SK-N-SH treated with all-trans-retinoic acid at 6 μM for 48 hours (cell line): ENCODE measurements at regions not wholly inside any gene's neighbourhood (a gene's known extent, or its start where the extent isn't known, plus 50 kb on each side); places are given as distances from the start of the nearest gene placed in this dataset.

Experiments used
- ATAC-seq: fragments of 200-7000 bp; cut with Tn5 transposase; 3 replicates; pipeline ENCODE4 v1.9.1; 2020; ENCODE audit warnings: mild to moderate bottlenecking, moderate library complexity
- ARNTL ChIP-seq: fragments of 450-650 bp; formaldehyde crosslinking; IDR thresholded peaks from 2 replicates; pipeline ENCODE4 v1.5.0; 2020; ENCODE audit warnings: low read depth, mild to moderate bottlenecking, moderate library complexity, borderline replicate concordance
- BACH2 ChIP-seq: fragments of 250-450 bp; sonication (Bioruptor Pico); IDR thresholded peaks from 2 replicates; pipeline ENCODE4 v1.9.0; 2021; ENCODE audit warnings: mild to moderate bottlenecking, borderline replicate concordance
- CSDC2 ChIP-seq: fragments of 250-450 bp; sonication (Bioruptor Pico); IDR thresholded peaks from 2 replicates; pipeline ENCODE4 v1.5.0; 2020; ENCODE audit warnings: mild to moderate bottlenecking, moderate library complexity
- ESRRG ChIP-seq: fragments of 250-450 bp; sonication (Bioruptor Pico); IDR thresholded peaks from 2 replicates; pipeline ENCODE4 v1.6.1; 2021; ENCODE audit warnings: mild to moderate bottlenecking
- GLIS3 ChIP-seq: fragments of 250-450 bp; sonication (Bioruptor Pico); IDR thresholded peaks from 2 replicates; pipeline ENCODE4 v1.5.0; 2020; ENCODE audit warnings: mild to moderate bottlenecking, moderate library complexity
- ISL1 ChIP-seq: fragments of 250-450 bp; sonication (Bioruptor Pico); IDR thresholded peaks from 2 replicates; pipeline ENCODE4 v2.1.2; 2022; ENCODE audit warnings: mild to moderate bottlenecking, moderate library complexity
- OSR1 ChIP-seq: fragments of 250-450 bp; sonication (Bioruptor Pico); IDR thresholded peaks from 2 replicates; pipeline ENCODE4 v1.8.0; 2022; ENCODE audit warnings: moderate library complexity, mild to moderate bottlenecking, inconsistent platforms
- PPARA ChIP-seq: fragments of 250-450 bp; sonication (Bioruptor Pico); IDR thresholded peaks from 2 replicates; pipeline ENCODE4 v1.5.0; 2020; ENCODE audit warnings: mild to moderate bottlenecking, borderline replicate concordance
- RARB ChIP-seq: fragments of 250-450 bp; sonication (Bioruptor Pico); IDR thresholded peaks from 2 replicates; pipeline ENCODE4 v1.8.0; 2021; ENCODE audit warnings: mild to moderate bottlenecking, moderate library complexity
- SNAI2 ChIP-seq: fragments of 250-450 bp; sonication (Bioruptor Pico); IDR thresholded peaks from 2 replicates; pipeline ENCODE4 v1.5.0; 2020; ENCODE audit warnings: mild to moderate bottlenecking, moderate library complexity
- TCF4 ChIP-seq: fragments of 250-450 bp; sonication (Bioruptor Pico); IDR thresholded peaks from 2 replicates; pipeline ENCODE4 v1.8.0; 2021; ENCODE audit warnings: mild to moderate bottlenecking, moderate library complexity, borderline replicate concordance
- TOX ChIP-seq: fragments of 250-450 bp; sonication (Bioruptor Pico); IDR thresholded peaks from 2 replicates; pipeline ENCODE4 v1.8.0; 2021; ENCODE audit warnings: mild to moderate bottlenecking, moderate library complexity, borderline replicate concordance
- ZC3H10 ChIP-seq: fragments of 250-450 bp; sonication (Bioruptor Pico); IDR thresholded peaks from 2 replicates; pipeline ENCODE4 v1.5.1; 2021; ENCODE audit warnings: mild to moderate bottlenecking, moderate library complexity
- ZFP3 ChIP-seq: fragments of 250-450 bp; sonication (Bioruptor Pico); IDR thresholded peaks from 2 replicates; pipeline ENCODE4 v1.5.0; 2020; ENCODE audit warnings: mild to moderate bottlenecking, moderate library complexity
- ZFP30 ChIP-seq: fragments of 450-650 bp; formaldehyde crosslinking; IDR thresholded peaks from 2 replicates; pipeline ENCODE4 v1.5.0; 2022; ENCODE audit warnings: mild to moderate bottlenecking, moderate library complexity
- ZNF565 ChIP-seq: fragments of 450-650 bp; formaldehyde crosslinking; conservative IDR thresholded peaks from 2 replicates; pipeline ENCODE4 v1.5.0; 2020; ENCODE audit warnings: low read depth, mild to moderate bottlenecking, moderate library complexity
- ZNF70 ChIP-seq: fragments of 450-650 bp; formaldehyde crosslinking; IDR thresholded peaks from 2 replicates; pipeline ENCODE4 v1.5.0; 2020; ENCODE audit warnings: mild to moderate bottlenecking, moderate library complexity
- ZNF8 ChIP-seq: fragments of 450-650 bp; formaldehyde crosslinking; IDR thresholded peaks from 2 replicates; pipeline ENCODE4 v1.5.0; 2020; ENCODE audit warnings: mild to moderate bottlenecking, moderate library complexity
- TF ChIP-seq, protein P1 (sequence below): fragments of 250-450 bp; sonication (Bioruptor Pico); IDR thresholded peaks from 2 replicates; pipeline ENCODE4 v1.8.0; 2021; ENCODE audit warnings: low read depth, mild to moderate bottlenecking, moderate library complexity, borderline replicate concordance
- TF ChIP-seq, protein P2 (sequence below): fragments of 250-450 bp; sonication (Bioruptor Pico); IDR thresholded peaks from 2 replicates; pipeline ENCODE4 v1.5.1; 2020; ENCODE audit warnings: low read depth, mild to moderate bottlenecking, moderate library complexity
- TF ChIP-seq, protein P3 (sequence below): fragments of 250-450 bp; sonication (Bioruptor Pico); IDR thresholded peaks from 2 replicates; pipeline ENCODE4 v1.5.0; 2020; ENCODE audit warnings: mild to moderate bottlenecking, moderate library complexity
- TF ChIP-seq, protein P4 (sequence below): fragments of 250-450 bp; sonication (Bioruptor Pico); IDR thresholded peaks from 2 replicates; pipeline ENCODE4 v1.5.1; 2021; ENCODE audit warnings: mild to moderate bottlenecking, moderate library complexity

DNA sequence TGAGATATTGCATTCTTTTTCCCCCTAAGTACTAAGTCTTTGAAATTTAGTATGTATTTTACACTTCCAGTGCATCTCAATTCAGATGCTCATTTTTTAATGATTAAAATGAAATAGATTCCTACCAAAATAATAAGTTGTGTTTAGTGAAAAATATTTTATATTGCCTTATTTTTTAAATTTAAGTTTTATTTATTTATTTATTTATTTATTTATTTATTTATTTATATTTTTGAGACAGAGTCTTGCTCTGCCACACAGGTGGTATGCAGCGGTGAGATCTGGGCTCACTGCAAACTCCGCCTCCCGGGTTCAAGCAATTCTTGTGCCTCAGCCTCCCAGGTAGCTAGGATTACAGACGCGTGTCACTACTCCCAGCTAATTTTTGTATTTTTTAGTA lies 95.5 kb downstream of the RPS24 start:
- ATAC-seq: no peak
- TF ChIP-seq, protein P1, sequence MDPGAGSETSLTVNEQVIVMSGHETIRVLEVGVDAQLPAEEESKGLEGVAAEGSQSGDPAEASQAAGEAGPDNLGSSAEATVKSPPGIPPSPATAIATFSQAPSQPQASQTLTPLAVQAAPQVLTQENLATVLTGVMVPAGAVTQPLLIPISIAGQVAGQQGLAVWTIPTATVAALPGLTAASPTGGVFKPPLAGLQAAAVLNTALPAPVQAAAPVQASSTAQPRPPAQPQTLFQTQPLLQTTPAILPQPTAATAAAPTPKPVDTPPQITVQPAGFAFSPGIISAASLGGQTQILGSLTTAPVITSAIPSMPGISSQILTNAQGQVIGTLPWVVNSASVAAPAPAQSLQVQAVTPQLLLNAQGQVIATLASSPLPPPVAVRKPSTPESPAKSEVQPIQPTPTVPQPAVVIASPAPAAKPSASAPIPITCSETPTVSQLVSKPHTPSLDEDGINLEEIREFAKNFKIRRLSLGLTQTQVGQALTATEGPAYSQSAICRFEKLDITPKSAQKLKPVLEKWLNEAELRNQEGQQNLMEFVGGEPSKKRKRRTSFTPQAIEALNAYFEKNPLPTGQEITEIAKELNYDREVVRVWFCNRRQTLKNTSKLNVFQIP (CRISPR knock-in tag): no peak
- TF ChIP-seq ZFP3 (CRISPR knock-in tag) (no peak), ARNTL (CRISPR knock-in tag) (no peak), ZC3H10 (CRISPR knock-in tag) (no peak)

DNA sequence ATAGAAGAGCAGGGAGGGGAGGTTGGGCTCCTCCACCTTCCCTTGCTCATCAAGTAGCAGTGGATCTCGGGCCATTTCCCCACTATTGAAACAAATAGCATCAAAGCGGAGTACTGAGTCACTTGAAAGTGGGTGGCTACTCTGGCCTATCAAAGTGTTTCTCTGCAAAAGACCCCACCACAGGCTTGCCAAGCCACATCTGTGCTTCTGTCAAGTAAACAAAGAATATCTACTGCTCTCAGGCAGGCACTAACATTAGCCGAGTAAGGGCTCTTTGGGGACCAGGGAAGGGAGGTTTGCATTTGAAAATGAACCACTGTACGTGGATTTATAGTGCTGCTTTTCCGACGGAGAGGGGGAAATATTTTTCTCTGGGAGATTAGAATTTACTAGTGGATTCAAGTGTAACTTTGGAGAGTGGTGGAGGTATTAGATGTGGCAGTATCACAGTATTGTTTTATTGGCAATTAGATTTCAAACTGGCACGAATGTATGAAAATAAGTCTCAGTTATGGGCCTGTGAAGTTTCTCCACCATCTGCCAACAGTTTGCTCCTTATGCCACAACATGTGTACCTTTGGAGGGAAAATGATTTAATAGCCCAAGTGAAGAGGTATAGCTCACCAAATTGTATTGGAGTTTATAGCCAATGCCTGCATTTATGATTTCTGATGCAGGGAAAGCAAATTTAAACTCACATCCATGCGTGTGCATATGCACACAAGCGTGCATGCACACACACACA lies 97.5 kb downstream of the RPS24 start:
- TF ChIP-seq, protein P2, sequence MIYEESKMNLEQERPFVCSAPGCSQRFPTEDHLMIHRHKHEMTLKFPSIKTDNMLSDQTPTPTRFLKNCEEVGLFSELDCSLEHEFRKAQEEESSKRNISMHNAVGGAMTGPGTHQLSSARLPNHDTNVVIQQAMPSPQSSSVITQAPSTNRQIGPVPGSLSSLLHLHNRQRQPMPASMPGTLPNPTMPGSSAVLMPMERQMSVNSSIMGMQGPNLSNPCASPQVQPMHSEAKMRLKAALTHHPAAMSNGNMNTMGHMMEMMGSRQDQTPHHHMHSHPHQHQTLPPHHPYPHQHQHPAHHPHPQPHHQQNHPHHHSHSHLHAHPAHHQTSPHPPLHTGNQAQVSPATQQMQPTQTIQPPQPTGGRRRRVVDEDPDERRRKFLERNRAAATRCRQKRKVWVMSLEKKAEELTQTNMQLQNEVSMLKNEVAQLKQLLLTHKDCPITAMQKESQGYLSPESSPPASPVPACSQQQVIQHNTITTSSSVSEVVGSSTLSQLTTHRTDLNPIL (CRISPR knock-in tag): no peak
- TF ChIP-seq GLIS3: no peak
- no peak for TF ChIP-seq CSDC2 (CRISPR knock-in tag)
- no peak for TF ChIP-seq SNAI2 (CRISPR knock-in tag)
- TF ChIP-seq TCF4: no peak
- TF ChIP-seq ZNF70: no peak
- no peak for TF ChIP-seq ZFP3 (CRISPR knock-in tag)
- TF ChIP-seq ESRRG (CRISPR knock-in tag): no peak
- TF ChIP-seq ZNF8 (CRISPR knock-in tag): no peak
- TF ChIP-seq, protein P3, sequence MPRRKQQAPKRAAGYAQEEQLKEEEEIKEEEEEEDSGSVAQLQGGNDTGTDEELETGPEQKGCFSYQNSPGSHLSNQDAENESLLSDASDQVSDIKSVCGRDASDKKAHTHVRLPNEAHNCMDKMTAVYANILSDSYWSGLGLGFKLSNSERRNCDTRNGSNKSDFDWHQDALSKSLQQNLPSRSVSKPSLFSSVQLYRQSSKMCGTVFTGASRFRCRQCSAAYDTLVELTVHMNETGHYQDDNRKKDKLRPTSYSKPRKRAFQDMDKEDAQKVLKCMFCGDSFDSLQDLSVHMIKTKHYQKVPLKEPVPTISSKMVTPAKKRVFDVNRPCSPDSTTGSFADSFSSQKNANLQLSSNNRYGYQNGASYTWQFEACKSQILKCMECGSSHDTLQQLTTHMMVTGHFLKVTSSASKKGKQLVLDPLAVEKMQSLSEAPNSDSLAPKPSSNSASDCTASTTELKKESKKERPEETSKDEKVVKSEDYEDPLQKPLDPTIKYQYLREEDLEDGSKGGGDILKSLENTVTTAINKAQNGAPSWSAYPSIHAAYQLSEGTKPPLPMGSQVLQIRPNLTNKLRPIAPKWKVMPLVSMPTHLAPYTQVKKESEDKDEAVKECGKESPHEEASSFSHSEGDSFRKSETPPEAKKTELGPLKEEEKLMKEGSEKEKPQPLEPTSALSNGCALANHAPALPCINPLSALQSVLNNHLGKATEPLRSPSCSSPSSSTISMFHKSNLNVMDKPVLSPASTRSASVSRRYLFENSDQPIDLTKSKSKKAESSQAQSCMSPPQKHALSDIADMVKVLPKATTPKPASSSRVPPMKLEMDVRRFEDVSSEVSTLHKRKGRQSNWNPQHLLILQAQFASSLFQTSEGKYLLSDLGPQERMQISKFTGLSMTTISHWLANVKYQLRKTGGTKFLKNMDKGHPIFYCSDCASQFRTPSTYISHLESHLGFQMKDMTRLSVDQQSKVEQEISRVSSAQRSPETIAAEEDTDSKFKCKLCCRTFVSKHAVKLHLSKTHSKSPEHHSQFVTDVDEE: no peak
- TF ChIP-seq, protein P4, sequence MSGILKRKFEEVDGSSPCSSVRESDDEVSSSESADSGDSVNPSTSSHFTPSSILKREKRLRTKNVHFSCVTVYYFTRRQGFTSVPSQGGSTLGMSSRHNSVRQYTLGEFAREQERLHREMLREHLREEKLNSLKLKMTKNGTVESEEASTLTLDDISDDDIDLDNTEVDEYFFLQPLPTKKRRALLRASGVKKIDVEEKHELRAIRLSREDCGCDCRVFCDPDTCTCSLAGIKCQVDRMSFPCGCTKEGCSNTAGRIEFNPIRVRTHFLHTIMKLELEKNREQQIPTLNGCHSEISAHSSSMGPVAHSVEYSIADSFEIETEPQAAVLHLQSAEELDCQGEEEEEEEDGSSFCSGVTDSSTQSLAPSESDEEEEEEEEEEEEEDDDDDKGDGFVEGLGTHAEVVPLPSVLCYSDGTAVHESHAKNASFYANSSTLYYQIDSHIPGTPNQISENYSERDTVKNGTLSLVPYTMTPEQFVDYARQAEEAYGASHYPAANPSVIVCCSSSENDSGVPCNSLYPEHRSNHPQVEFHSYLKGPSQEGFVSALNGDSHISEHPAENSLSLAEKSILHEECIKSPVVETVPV: no peak
- TF ChIP-seq ZFP30: no peak
- TF ChIP-seq ZC3H10 (CRISPR knock-in tag): no peak
- no peak for TF ChIP-seq PPARA (CRISPR knock-in tag)
- TF ChIP-seq, protein P1 (CRISPR knock-in tag): no peak
- no peak for ATAC-seq

DNA sequence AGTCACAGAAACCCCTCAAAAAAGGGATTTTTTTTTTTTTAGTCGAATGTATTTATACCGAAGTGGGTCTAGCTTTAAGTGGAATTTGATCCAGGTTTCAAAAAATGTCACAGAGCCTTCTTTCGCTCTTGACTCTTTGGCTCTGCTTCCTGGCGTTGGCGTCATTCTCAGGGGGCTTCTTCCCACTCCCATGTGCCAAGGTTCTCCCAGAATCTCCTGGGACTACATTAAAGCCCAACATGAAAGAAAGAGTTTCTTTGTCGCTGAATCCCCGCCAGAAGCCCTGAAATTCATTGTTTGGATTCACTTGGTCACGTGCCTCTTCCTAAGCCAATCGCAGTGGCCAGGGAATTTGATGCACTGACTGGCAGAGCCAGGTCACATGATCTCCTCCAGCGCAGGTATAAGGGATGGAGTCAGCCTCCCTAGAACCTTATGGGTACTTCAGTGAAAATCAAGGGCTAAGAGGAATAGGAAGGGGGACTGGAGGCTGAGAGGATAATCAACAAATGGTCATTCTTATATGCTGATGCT lies 101.2 kb downstream of the RPS24 start:
- ATAC-seq: no peak
- TF ChIP-seq ISL1 (no peak), ARNTL (CRISPR knock-in tag) (no peak), RARB (CRISPR knock-in tag) (no peak), ZNF8 (CRISPR knock-in tag) (no peak), TCF4 (no peak), ZFP3 (CRISPR knock-in tag) (no peak), OSR1 (CRISPR knock-in tag) (no peak), TOX (CRISPR knock-in tag) (no peak), BACH2 (no peak), ZNF565 (CRISPR knock-in tag) (no peak)
- TF ChIP-seq, protein P1 (CRISPR knock-in tag): no peak
- TF ChIP-seq, protein P3: no peak
- TF ChIP-seq, protein P2 (CRISPR knock-in tag): no peak
